Colonic mucosa (tissue), 4 donors: ENCODE measurements at regions not wholly inside any gene's neighbourhood (a gene's known extent, or its start where the extent isn't known, plus 50 kb on each side); places are given as distances from the start of the nearest gene placed in this dataset.

Experiments used
- DNase-seq: peaks from one replicate; pipeline ENCODE4 v3.0.0-alpha.2; 2020
- H3K27ac ChIP-seq: fragments of 200-600 bp; one replicate; pipeline ENCODE4 v1.8.0; 2021
- H3K27me3 ChIP-seq: fragments of 200-600 bp; one replicate; pipeline ENCODE4 v1.8.0; 2021
- H3K36me3 ChIP-seq: fragments of 200-600 bp; one replicate; pipeline ENCODE4 v1.8.0; 2021
- H3K4me1 ChIP-seq: fragments of 200-600 bp; one replicate; pipeline ENCODE4 v1.8.0; 2021; ENCODE audit warnings: mild to moderate bottlenecking
- H3K4me3 ChIP-seq: fragments of 200-600 bp; one replicate; pipeline ENCODE4 v1.8.0; 2021
- H3K9ac ChIP-seq, 2 donors: one replicate each; pipeline ENCODE4 v1.7.0; 2013; ENCODE audit warnings: control low read depth in 2 of 2, low read depth in 2 of 2, low read length in 2 of 2
- H3K9me3 ChIP-seq: fragments of 200-600 bp; one replicate; pipeline ENCODE4 v1.8.0; 2021
- intact Hi-C: fragments of 100-400 bp; cut with DNase I; formaldehyde crosslinking; loops from one replicate; pipeline ENCODE4 v1.14.1; 2022
- TF ChIP-seq, protein P1 (sequence below): fragments of 200-600 bp; IDR thresholded peaks from one replicate; pipeline ENCODE4 v1.8.0; 2022; ENCODE audit warnings: antibody characterized with exemption, mild to moderate bottlenecking
- donor health status: healthy.
- donor health status: DM: no; HTN: no; CAD: no.
- donor health status: DM: no; HTN: no; CAD: no.

DNA sequence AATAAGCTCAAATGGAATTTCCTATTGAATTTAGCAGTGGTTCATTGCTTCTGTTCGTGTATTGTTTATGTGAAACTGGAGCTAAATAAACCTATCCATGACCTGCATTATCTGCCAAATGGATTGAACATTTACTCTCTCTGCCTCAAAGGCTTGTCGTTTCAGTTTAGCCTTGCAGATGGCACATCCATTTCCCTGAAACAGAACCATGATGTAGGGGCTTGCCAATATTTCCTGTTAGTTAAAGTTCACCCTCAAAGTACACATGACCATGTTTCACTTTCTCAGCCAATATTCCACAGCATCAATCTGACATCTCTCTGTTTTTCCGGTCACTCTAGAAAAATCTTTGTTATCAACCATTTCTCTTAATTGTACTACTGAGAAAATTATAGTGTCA, 545.3 kb downstream of the TAF11L14 start:
- no peak for DNase-seq
- TF ChIP-seq, protein P1, sequence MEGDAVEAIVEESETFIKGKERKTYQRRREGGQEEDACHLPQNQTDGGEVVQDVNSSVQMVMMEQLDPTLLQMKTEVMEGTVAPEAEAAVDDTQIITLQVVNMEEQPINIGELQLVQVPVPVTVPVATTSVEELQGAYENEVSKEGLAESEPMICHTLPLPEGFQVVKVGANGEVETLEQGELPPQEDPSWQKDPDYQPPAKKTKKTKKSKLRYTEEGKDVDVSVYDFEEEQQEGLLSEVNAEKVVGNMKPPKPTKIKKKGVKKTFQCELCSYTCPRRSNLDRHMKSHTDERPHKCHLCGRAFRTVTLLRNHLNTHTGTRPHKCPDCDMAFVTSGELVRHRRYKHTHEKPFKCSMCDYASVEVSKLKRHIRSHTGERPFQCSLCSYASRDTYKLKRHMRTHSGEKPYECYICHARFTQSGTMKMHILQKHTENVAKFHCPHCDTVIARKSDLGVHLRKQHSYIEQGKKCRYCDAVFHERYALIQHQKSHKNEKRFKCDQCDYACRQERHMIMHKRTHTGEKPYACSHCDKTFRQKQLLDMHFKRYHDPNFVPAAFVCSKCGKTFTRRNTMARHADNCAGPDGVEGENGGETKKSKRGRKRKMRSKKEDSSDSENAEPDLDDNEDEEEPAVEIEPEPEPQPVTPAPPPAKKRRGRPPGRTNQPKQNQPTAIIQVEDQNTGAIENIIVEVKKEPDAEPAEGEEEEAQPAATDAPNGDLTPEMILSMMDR = no peak
- H3K9ac ChIP-seq = no peak overlapping the region

GRCh38 chr5:18181575-18181974, 547.3 kb downstream of the TAF11L14 start:
- no peak overlapping the region for H3K4me3 ChIP-seq
- TF ChIP-seq, protein P1 = no peak
- no peaks in the 10 kb centered on the region for H3K36me3 ChIP-seq
- H3K27ac ChIP-seq = no peak overlapping the region
- intact Hi-C loops = no loop called here
- no peak overlapping the region for H3K9ac ChIP-seq
- no peaks in the 10 kb centered on the region for H3K9me3 ChIP-seq
- H3K27me3 ChIP-seq = no peaks in the 10 kb centered on the region
- no peak for DNase-seq
- H3K4me1 ChIP-seq = no peaks in the 10 kb centered on the region

More for the DNA sequence above, 545.3 kb downstream of the TAF11L14 start:
- intact Hi-C loops = no loop called here
- Histone ChIP-seq H3K36me3 (no peaks in the 10 kb centered on the region), H3K27ac (no peak overlapping the region), H3K4me3 (no peak overlapping the region), H3K9me3 (no peaks in the 10 kb centered on the region), H3K4me1 (no peaks in the 10 kb centered on the region), H3K27me3 (no peaks in the 10 kb centered on the region)

DNA sequence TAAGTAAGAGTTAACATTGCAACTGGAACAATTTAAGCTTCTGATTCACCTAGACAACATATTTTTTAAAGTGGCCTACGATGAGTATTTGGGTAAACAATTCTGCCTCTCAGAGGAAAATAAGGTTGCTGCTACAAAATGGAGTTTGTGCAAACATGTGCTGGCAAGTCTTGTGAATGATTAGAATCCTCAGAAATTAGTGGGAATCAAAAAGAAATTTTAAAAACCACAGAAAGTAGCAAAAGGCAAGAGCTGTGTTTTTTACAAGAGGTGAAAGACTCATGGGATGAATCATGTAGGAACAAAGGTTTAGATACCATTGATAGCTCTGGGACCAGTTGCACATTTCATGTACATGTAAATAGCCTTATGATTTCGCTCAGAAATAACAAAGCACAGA, 561.6 kb downstream of the TAF11L14 start:
- no peak for DNase-seq
- no peaks in the 10 kb centered on the region for H3K9me3 ChIP-seq
- TF ChIP-seq, protein P1 = no peak

GRCh38 chr5:18197734-18198133, 563.5 kb downstream of the TAF11L14 start:
- DNase-seq = no peak
- Histone ChIP-seq H3K4me1 (no peaks in the 10 kb centered on the region), H3K9me3 (no peaks in the 10 kb centered on the region), H3K9ac (no peak overlapping the region), H3K36me3 (no peaks in the 10 kb centered on the region), H3K27ac (no peak overlapping the region), H3K27me3 (no peaks in the 10 kb centered on the region), H3K4me3 (no peak overlapping the region)
- intact Hi-C loops = no loop called here
- TF ChIP-seq, protein P1 = no peak

More for the DNA sequence above, 561.6 kb downstream of the TAF11L14 start:
- Histone ChIP-seq H3K36me3 (no peaks in the 10 kb centered on the region), H3K9ac (no peak overlapping the region), H3K27ac (no peak overlapping the region), H3K4me3 (no peak overlapping the region), H3K27me3 (no peaks in the 10 kb centered on the region), H3K4me1 (no peaks in the 10 kb centered on the region)
- intact Hi-C loops = no loop called here

GRCh38 chr5:18202164-18202563, 567.9 kb downstream of the TAF11L14 start:
- intact Hi-C loops = no loop called here
- no peaks in the 10 kb centered on the region for H3K9me3 ChIP-seq
- no peak overlapping the region for H3K9ac ChIP-seq
- no peak overlapping the region for H3K27ac ChIP-seq
- no peak overlapping the region for H3K4me3 ChIP-seq
- H3K27me3 ChIP-seq = no peaks in the 10 kb centered on the region
- DNase-seq = no peak
- no peaks in the 10 kb centered on the region for H3K36me3 ChIP-seq
- no peaks in the 10 kb centered on the region for H3K4me1 ChIP-seq
- TF ChIP-seq, protein P1 = no peak

DNA sequence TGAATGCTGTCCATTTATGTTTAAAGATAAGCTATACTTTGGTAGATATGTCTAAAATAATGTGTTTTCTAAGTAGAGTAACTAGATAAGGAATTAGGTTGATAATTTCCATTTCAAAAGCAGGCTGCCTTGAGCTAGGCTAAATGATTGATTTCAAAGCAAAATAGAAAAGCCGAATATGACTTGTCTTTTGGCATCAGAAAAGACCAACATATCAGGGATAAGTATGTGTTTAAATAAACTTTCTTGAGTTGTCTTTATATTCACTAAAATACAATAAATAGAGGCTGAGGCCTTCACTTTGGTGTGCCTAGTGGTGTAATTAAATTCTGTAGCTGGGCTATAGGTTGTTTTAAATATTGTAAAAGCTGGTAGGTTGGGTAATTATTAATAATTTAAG, 569.0 kb downstream of the TAF11L14 start:
- TF ChIP-seq, protein P1 = no peak
- Histone ChIP-seq H3K4me1 (no peaks in the 10 kb centered on the region), H3K9me3 (no peaks in the 10 kb centered on the region), H3K27me3 (no peaks in the 10 kb centered on the region), H3K27ac (no peak overlapping the region), H3K9ac (no peak overlapping the region), H3K36me3 (no peaks in the 10 kb centered on the region), H3K4me3 (no peak overlapping the region)
- DNase-seq = no peak
- intact Hi-C loops = no loop called here
